ENCODE measurements at regions not wholly inside any gene's neighbourhood (a gene's known extent, or its start where the extent isn't known, plus 50 kb on each side); places are given as distances from the start of the nearest gene placed in this dataset.

DNA sequence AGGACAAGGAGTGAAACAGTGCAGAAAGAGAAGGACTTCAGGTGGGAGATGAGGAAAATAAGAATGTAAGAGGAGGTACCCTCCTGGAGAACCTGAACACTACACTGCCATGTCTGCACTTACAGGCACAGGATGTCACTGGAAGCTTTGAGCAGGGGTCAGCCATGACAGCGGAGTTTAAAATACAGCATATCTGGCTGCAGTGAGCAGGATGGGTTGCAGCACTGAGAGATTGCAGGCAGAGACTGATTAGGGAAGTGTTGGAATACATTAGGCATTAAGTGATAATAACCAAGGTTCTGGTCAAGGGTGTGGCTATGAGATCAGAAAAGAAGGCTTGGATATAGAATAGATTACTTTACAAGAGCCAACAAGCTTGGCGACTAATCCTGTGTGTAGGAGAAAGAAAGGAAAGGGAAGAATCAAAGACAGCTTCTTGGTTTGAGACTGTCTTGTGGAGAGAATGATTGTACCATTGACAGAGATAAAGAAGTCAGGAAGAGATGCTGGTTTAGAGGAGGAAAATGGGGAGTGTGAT, 171.1 kb upstream of the RBMS1 start:
- H3K4me1 Mint-ChIP-seq: peaks cover 0 to 9% of the 10 kb centered on the region in 2 donors
- H3K4me3 Mint-ChIP-seq: no peak overlapping the region
- H3K27ac Mint-ChIP-seq: no peak overlapping the region
- H3K36me3 Mint-ChIP-seq: no peaks in the 10 kb centered on the region
- H3K27me3 Mint-ChIP-seq: no peaks in the 10 kb centered on the region
- ATAC-seq (replicated peaks) (no peak), DNase-seq (no peak)
- no peaks in the 10 kb centered on the region for H3K9me3 Mint-ChIP-seq

DNA sequence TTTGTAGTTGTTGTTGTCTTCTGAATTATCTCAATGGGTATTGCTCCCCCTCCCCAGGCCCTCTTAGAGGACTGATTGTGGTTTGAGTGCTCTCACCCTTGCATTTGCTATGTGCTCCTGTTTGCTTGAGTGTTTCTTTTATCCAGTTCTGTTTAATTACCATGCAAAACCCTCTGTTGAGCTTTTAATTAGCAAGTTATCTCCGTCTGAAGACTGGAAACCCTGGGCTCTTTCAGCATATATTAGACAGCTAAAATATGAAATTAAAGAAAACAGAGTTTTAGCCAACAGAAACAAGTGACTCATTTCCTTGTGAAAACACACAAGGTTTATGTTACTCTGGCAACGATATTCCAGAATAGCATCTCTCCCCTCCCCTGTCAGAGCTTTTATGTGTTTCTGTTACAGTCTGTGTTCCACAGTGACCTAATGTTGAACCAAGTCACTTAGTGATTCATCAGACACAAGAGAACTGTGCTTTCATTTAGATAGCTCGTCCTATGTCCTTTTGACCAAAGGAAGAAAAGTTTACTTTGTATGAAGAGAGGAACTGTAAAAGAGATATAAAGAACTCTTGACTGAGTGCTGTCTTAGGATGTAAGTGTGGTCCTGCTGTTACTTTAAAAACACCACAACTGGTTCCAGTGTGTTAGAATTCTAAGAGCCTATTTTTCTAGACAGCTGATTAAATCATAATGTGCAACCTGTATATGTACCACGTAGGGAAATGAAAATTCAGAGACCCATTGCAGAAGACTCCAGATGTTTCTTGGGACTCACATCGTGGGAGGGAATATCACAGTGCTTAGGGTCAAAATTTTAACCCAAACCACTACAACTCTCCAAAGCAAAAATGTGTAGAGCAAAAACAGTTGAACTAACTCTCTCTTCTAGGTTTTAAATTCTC, 172.8 kb upstream of the RBMS1 start:
- peak; percentile 49 to 72 for ATAC-seq (replicated peaks)
- Mint-ChIP-seq H3K27ac (no peak overlapping the region), H3K27me3 (no peaks in the 10 kb centered on the region), H3K4me1 (peaks cover 0 to 9% of the 10 kb centered on the region in 2 donors), H3K36me3 (no peaks in the 10 kb centered on the region), H3K9me3 (no peaks in the 10 kb centered on the region), H3K4me3 (no peak overlapping the region)
- no peak for DNase-seq

DNA sequence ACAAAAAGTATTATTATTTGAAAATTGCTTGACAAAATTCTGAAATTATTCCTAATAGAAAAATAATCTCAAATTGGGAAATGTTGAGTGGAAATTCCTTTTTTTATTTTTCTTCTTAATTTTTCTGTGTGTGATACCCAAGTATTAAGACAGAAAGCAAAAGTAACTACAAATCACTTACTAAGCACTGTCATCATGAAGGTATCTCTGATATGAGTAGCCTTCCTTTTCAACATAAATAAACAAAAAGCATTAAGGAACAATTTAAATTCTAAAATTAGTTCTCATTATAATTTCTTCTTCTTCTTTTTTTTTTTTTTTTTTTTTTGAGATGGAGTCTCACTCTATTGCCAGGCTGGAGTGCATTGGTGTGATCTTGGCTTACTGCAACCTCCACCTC, 174.2 kb upstream of the RBMS1 start:
- DNase-seq (no peak), ATAC-seq (replicated peaks) (no peak)
- Mint-ChIP-seq H3K9me3 (no peaks in the 10 kb centered on the region), H3K4me1 (peaks cover 0 to 9% of the 10 kb centered on the region in 2 donors), H3K4me3 (no peak overlapping the region), H3K36me3 (no peaks in the 10 kb centered on the region), H3K27me3 (no peaks in the 10 kb centered on the region), H3K27ac (no peak overlapping the region)

DNA sequence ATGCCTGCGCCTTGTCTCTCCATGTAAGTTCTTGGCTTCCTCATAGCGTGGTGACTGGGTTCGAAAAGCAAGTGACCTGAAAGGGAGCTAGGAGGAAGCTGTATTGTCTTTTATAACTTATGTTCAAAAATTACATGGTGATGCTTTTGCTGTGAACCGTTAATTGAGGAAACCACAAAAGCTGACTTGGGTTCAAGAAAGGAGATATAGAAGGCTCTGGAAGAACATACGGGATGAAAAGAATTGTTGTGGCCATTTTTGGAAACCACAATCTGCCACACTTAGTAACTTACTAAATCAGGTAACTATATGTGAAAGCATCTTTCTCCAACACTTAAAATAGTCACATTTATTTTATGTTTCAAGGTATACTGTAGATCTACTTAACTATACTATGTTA, 177.0 kb upstream of the RBMS1 start:
- no peak overlapping the region for H3K4me3 Mint-ChIP-seq
- ATAC-seq (replicated peaks) (no peak), DNase-seq (no peak)
- peaks cover 0 to 9% of the 10 kb centered on the region in 2 donors for H3K4me1 Mint-ChIP-seq
- no peak overlapping the region for H3K27ac Mint-ChIP-seq
- H3K9me3 Mint-ChIP-seq: no peaks in the 10 kb centered on the region
- H3K36me3 Mint-ChIP-seq: no peaks in the 10 kb centered on the region
- no peaks in the 10 kb centered on the region for H3K27me3 Mint-ChIP-seq

DNA sequence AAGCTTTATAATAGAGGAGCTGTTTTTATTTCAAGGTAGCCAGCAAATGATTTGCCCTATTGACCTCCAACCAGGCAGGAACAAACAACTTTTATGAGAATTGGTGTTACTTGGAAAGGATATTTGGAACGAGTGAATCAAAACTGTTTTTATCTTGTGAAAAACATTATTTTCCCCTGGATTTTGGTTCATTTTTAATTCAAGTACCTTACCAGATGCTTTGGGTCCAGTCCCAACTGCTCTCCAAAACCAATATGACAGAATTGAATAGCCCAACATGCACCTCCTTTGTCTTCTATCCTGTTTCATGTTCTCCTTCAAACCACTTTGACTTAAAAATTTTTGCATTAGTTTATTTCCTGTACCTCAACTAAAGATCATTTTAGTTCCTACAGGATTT, 178.6 kb upstream of the RBMS1 start:
- H3K4me1 Mint-ChIP-seq: no peaks in the 10 kb centered on the region
- H3K36me3 Mint-ChIP-seq: no peaks in the 10 kb centered on the region
- no peak overlapping the region for H3K27ac Mint-ChIP-seq
- ATAC-seq (replicated peaks) (no peak), DNase-seq (no peak)
- H3K27me3 Mint-ChIP-seq: no peaks in the 10 kb centered on the region
- H3K9me3 Mint-ChIP-seq: no peaks in the 10 kb centered on the region
- no peak overlapping the region for H3K4me3 Mint-ChIP-seq

DNA sequence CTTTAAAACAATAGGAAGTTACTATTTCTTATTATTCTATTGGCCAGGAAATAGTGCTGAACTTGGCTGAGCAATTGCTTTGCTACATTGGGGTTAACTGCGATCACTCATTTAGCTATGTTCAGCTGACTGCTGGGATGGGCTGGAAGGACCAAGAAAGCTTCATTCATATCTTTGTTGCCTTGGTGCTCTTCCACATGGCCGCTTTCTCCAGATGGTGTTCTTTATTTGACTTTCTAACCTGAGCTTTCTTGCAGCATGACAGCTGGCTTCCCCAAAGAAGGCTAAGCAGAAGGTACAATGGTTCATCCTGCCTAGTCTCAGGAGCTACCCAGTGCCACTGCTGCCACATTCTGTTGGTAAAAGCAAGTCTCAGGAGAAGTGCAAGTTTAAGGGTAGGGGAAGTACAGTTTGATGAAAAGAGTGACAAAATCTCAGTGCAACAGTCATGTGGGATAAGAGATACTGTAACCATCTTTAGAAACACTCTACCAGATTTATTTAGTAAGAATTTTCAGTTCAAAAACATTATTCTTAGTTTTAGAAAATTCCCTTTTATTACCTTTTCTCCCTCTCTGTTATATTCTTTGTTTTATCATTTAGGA, 180.6 kb upstream of the RBMS1 start:
- H3K9me3 Mint-ChIP-seq: no peaks in the 10 kb centered on the region
- H3K4me1 Mint-ChIP-seq: no peaks in the 10 kb centered on the region
- H3K27ac Mint-ChIP-seq: no peak overlapping the region

DNA sequence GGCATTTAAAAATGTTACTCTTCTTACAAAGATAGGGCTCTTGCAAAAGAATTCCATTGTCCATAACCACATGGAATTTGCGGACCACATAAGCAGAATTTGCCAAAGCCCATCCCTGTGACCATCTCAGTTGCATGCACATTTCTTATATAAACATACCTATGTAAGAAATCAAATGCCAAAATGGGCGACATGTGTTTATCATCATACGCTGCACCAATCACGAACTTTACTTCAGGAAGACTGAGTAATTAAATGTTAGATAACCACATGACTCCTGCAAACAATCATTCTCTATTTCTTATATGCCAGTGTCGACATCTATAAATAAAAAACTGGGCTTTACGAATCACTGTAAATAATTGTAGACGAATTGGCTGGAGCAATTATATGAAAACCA, 186.1 kb upstream of the RBMS1 start:
- no peak for DNase-seq
- H3K9me3 Mint-ChIP-seq: peaks cover 4 to 5% of the 10 kb centered on the region in 2 donors
- no peak overlapping the region for H3K4me3 Mint-ChIP-seq
- no peaks in the 10 kb centered on the region for H3K4me1 Mint-ChIP-seq
- H3K36me3 Mint-ChIP-seq: no peaks in the 10 kb centered on the region
- H3K27me3 Mint-ChIP-seq: peaks cover 0 to 6% of the 10 kb centered on the region in 2 donors
- H3K27ac Mint-ChIP-seq: no peak overlapping the region
- no peak for ATAC-seq (replicated peaks)

More for the DNA sequence above, 180.6 kb upstream of the RBMS1 start:
- DNase-seq (no peak), ATAC-seq (replicated peaks) (no peak)
- H3K36me3 Mint-ChIP-seq: no peaks in the 10 kb centered on the region
- no peaks in the 10 kb centered on the region for H3K27me3 Mint-ChIP-seq
- no peak overlapping the region for H3K4me3 Mint-ChIP-seq

DNA sequence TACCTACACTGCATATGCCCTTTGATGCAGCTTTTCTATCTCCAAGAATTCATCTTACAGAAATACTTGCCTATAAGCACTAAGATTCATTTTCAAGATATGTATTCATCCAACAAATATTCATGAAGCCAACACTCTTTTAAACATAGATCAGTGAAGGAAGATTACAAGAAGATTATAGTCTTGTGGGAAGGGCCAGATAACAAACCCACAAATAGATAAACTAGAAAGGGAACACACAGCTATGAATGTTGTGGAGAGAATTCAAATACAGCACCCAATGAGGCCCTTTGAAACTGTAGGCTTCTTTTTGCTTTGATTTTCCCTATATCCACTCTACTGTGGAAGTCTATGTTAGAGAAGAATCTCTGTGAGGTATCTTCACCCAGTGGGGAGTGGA, 186.7 kb upstream of the RBMS1 start:
- H3K27me3 Mint-ChIP-seq: peaks cover 0 to 6% of the 10 kb centered on the region in 2 donors

DNA sequence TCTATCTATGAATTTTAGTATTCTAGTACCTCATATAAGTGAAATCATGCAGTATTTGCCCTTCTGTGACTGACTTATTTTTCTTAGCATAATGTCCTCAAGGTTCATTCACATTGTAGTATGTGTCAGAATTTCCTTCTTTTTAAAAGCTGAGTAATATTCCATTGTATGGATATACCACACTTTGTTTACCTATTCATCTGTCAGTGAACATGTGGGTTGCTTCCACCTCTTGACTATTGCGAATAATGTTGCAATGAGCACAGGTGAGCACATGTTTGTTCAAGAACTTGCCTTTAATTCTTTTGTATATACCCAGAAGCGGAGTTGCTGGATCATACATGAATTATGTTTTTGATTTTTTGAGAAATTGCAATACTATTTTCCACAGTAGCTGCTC, 187.4 kb upstream of the RBMS1 start:
- no peaks in the 10 kb centered on the region for H3K4me1 Mint-ChIP-seq
- peaks cover 4 to 5% of the 10 kb centered on the region in 2 donors for H3K9me3 Mint-ChIP-seq
- peaks cover 0 to 6% of the 10 kb centered on the region in 2 donors for H3K27me3 Mint-ChIP-seq
- no peak overlapping the region for H3K4me3 Mint-ChIP-seq
- no peak overlapping the region for H3K27ac Mint-ChIP-seq
- ATAC-seq (replicated peaks) (no peak), DNase-seq (no peak)
- H3K36me3 Mint-ChIP-seq: no peaks in the 10 kb centered on the region

More for the DNA sequence above, 186.7 kb upstream of the RBMS1 start:
- no peaks in the 10 kb centered on the region for H3K36me3 Mint-ChIP-seq
- no peak overlapping the region for H3K27ac Mint-ChIP-seq
- no peak overlapping the region for H3K4me3 Mint-ChIP-seq
- H3K9me3 Mint-ChIP-seq: peaks cover 4 to 5% of the 10 kb centered on the region in 2 donors
- H3K4me1 Mint-ChIP-seq: no peaks in the 10 kb centered on the region
- DNase-seq: no peak
- ATAC-seq (replicated peaks): no peak

DNA sequence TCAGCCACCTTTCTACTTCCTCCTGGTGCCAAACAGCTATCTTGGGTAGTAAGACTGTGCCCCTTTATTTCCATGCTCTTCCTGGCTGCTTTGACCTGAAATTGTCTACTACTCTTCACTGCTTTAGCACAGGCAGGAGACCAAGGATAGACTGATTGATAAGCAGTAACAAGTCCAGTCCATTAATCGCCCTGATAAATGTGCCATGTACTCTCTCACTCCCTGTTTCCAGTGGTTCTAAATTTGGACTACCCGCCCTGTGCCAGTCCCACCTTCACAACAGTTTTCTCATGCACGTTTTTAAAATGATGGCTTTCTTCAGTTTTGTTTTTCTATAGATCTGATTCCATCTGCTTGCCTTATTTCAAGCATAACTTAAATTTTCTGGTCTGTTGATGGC, 189.6 kb upstream of the RBMS1 start:
- no peak overlapping the region for H3K4me3 Mint-ChIP-seq
- no peaks in the 10 kb centered on the region for H3K36me3 Mint-ChIP-seq
- DNase-seq (no peak), ATAC-seq (replicated peaks) (no peak)
- peaks cover 0 to 6% of the 10 kb centered on the region in 2 donors for H3K27me3 Mint-ChIP-seq
- H3K27ac Mint-ChIP-seq: no peak overlapping the region
- no peaks in the 10 kb centered on the region for H3K4me1 Mint-ChIP-seq
- H3K9me3 Mint-ChIP-seq: peaks cover 4 to 5% of the 10 kb centered on the region in 2 donors

DNA sequence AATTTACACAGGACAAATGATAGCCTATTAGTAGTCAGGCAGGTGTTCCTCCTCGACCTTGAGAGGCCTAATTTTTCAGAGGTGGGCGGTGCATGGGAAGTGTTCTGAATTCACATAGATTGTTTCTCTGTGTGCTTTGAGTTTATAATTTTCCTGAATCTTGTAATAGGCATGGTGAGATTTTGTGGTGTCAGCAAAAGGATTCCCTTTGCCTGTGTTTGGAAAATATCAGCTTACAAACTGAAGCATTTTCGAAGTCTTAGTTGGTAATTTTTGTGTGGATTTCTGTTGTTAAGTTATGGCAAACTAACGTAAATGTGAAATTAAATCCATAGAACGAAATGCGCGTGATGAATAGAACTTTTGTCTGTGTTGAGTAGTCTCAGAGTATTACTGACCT, 194.0 kb upstream of the RBMS1 start:
- Mint-ChIP-seq H3K27me3 (peaks cover 0 to 6% of the 10 kb centered on the region in 2 donors), H3K9me3 (no peaks in the 10 kb centered on the region), H3K36me3 (no peaks in the 10 kb centered on the region), H3K27ac (no peak overlapping the region), H3K4me3 (no peak overlapping the region), H3K4me1 (no peaks in the 10 kb centered on the region)
- ATAC-seq (replicated peaks): no peak
- DNase-seq: no peak

DNA sequence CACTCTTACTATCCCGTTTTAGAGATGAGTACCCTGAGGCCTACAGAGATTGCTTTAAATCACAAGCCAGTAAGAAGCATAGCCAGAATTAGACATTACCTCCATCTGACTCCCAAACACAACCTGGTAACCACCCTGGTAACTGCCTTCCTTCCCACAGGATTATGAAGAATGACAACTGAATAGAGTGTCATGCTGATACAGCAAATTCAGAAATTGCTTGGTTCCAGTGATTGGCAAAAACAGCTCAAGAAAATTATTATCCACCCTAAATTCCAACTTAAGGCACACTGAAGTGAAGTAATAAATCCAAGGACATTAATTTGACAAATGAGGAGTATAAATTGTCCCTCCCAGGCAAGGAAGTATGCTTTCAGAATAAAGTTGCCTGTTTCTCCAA, 195.8 kb upstream of the RBMS1 start:
- no peaks in the 10 kb centered on the region for H3K36me3 Mint-ChIP-seq
- DNase-seq: no peak
- no peak for ATAC-seq (replicated peaks)
- no peaks in the 10 kb centered on the region for H3K4me1 Mint-ChIP-seq
- H3K4me3 Mint-ChIP-seq: no peak overlapping the region
- H3K27ac Mint-ChIP-seq: no peak overlapping the region
- no peaks in the 10 kb centered on the region for H3K9me3 Mint-ChIP-seq
- no peaks in the 10 kb centered on the region for H3K27me3 Mint-ChIP-seq

DNA sequence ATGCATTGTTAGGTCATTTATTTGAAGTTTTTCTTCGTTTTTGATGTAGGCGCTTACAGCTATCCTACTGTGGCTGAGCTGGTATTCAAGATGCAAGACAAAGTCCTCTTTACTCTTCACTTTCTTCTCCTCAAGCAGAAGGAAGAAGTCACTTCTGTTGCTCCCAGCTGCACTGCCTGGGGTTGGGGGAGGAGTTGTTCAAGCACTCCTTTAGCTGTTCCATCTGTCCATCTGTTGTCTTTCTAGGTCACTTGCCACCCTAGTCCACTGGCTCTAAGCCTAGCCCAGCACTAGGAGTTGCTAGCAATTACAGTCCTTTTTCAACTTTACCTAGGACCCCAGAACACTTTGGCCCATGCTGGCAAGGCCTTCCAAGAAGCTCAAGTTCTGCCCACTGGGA, 200.6 kb upstream of the RBMS1 start:
- H3K9me3 Mint-ChIP-seq: no peaks in the 10 kb centered on the region

DNA sequence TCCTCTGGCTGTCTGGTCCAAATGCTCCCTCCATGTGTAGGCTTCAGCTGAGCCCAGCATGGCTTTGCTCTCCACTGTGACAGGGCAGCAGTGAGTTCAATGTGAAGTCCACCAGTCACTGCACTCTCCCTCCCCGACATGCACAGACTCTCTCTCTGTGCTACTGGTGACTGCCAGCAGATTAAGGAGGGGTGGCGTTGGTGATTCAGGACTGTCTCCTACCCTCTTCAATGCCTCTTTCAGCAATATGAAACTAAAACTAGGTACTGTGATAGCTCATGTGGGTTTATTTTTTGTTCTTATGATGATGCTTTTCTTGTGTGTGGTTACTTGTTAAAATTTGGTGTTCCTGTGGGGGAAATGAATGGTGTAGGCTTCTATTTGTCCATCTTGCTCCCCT, 201.0 kb upstream of the RBMS1 start:
- no peak overlapping the region for H3K4me3 Mint-ChIP-seq
- no peak for DNase-seq
- no peak for ATAC-seq (replicated peaks)
- no peak overlapping the region for H3K27ac Mint-ChIP-seq
- H3K36me3 Mint-ChIP-seq: no peaks in the 10 kb centered on the region
- no peaks in the 10 kb centered on the region for H3K4me1 Mint-ChIP-seq
- no peaks in the 10 kb centered on the region for H3K9me3 Mint-ChIP-seq
- H3K27me3 Mint-ChIP-seq: no peaks in the 10 kb centered on the region

More for the DNA sequence above, 200.6 kb upstream of the RBMS1 start:
- Mint-ChIP-seq H3K27me3 (no peaks in the 10 kb centered on the region), H3K4me1 (no peaks in the 10 kb centered on the region), H3K36me3 (no peaks in the 10 kb centered on the region), H3K27ac (no peak overlapping the region), H3K4me3 (no peak overlapping the region)
- DNase-seq: no peak
- no peak for ATAC-seq (replicated peaks)
